Fibroblast of pulmonary artery (primary cell): ENCODE measurements at regions not wholly inside any gene's neighbourhood (a gene's known extent, or its start where the extent isn't known, plus 50 kb on each side); places are given as distances from the start of the nearest gene placed in this dataset.

Experiments used
- DNase-seq: peaks from one replicate; pipeline ENCODE4 v3.0.0-alpha.2; 2010; ENCODE audit warnings: low read depth
- H3K4me3 ChIP-seq: replicated peaks from 2 replicates; pipeline ENCODE4 v1.5.1; 2011; ENCODE audit warnings: low read depth, mild to moderate bottlenecking, control low read depth, low read length, moderate library complexity
- TF ChIP-seq, protein P1 (sequence below): IDR thresholded peaks from 2 replicates; pipeline ENCODE4 v1.5.1; 2011; ENCODE audit warnings: mild to moderate bottlenecking, control low read depth, low read length, inconsistent platforms; ENCODE audit errors: missing control alignments

DNA sequence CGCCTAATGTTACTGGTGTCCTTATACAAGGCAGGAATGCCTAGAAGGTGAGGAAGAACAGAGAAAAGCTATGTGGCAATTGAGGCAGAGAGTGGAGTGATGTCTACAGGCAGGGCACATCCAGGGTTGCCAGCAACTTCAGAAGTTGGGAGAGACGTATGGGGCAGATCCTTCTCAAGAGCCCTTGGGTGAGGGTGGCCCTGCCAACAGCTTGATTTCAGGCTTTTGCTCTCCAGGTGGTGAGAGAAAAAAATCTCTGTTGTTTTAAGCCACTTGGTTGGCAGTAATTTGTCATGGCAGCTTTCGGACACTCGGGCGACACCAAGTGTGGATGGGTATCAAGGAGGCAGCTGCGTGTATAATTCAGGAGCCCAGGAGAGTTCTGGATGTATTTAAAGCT is 217.4 kb upstream of the SMIM21 start:
- TF ChIP-seq, protein P1, sequence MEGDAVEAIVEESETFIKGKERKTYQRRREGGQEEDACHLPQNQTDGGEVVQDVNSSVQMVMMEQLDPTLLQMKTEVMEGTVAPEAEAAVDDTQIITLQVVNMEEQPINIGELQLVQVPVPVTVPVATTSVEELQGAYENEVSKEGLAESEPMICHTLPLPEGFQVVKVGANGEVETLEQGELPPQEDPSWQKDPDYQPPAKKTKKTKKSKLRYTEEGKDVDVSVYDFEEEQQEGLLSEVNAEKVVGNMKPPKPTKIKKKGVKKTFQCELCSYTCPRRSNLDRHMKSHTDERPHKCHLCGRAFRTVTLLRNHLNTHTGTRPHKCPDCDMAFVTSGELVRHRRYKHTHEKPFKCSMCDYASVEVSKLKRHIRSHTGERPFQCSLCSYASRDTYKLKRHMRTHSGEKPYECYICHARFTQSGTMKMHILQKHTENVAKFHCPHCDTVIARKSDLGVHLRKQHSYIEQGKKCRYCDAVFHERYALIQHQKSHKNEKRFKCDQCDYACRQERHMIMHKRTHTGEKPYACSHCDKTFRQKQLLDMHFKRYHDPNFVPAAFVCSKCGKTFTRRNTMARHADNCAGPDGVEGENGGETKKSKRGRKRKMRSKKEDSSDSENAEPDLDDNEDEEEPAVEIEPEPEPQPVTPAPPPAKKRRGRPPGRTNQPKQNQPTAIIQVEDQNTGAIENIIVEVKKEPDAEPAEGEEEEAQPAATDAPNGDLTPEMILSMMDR = no peak
- no peak overlapping the region for H3K4me3 ChIP-seq
- no peak for DNase-seq

DNA sequence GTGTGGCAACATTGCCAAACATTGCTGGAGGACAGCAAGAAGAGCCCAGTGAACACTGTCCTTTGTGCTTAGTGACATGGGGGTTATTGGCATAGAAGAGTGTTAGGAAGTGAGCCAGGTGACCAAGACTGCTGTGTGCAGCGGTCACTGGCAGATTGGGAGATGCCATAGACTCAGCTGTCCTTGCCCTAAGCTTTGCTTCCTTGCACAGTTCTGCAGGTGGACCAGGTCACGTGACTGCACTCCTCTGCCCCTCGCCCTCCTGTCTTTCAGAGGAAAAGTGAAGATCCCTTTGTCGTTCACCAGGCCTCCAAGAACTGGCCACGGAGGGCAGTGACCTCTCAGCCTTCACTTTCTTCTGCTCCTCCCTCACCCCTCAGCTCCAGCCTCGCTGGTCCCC is 215.6 kb upstream of the SMIM21 start:
- DNase-seq = no peak
- TF ChIP-seq, protein P1 = no peak
- H3K4me3 ChIP-seq = no peak overlapping the region

DNA sequence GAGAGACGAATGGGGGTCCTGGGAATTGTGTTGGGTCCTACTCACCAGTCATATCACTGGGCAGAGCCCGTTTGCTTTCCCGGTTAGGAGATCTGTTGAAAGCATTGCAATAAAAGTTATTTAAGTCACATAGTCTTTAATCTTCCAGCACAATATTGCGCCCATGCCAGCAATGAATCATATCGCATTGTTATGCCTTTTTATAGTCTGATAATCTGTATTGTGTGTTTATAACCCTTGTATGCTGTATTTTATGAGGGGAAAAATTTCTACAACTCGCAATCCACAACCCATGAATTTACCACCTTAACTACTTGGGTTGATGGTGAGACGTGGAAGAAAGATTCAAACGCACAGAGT is 211.9 kb upstream of the SMIM21 start:
- DNase-seq = no peak
- H3K4me3 ChIP-seq = no peak overlapping the region
- TF ChIP-seq, protein P1 = no peak

DNA sequence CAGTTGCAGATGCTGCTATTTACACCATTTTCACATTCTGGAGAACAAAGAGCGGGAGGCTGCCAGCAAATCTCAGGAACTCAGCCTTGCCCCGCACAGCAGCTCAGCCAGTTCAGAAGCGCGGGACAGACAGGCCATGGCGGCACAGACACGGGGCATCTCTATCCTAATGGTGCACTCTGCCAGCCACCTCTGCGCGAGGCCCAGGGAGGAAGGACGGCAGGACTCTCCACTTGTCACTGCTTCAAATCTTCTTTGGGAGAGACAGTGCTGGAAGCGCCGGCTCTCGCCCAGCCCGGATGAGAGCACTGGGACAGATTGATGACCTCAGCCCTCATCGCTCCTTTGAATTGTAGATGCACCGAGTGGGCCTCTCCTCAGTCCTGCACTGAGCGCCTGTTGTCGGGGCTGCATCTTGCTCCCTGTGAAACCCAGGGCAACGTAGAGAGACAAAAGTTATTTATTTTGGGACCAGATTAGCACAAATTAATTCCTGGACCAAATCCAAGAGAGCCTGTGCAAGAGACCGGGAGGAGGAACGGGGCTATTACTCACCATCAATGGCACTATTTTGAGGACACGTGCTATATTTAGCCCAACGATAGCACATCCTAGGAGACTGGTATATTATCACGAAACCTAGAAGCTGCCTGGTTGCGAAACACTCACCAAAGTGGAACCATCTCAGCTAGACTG is 211.4 kb upstream of the SMIM21 start:
- TF ChIP-seq, protein P1 = no peak
- peak overlapping the region; percentile 23 for H3K4me3 ChIP-seq
- peak; percentile 64 for DNase-seq

DNA sequence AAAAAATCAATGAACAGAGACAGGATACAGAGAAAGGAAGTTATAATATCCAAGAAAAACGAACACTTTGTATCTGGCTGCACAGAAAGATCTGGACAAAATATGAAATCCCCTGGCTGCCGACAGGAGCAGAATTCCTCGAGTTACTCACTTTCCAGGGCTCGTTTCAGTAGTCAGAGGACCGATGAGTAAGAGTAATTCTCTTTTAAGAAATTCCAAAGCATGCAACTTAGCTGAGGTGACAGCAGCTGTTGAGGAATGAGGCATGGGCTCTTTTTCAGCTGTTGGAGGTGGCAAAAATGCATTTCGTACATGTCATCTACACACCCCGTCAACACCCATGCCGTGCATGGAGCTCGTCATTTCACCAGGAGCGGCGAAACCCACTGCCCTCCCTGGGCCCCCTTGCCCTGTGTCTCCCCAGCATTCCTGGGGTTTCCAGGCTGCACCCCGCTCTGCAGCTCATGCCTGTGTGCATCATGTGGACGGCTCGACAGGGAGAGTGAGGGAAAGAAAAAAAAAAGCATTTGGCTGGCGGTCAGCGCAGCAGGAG is 210.8 kb upstream of the SMIM21 start:
- TF ChIP-seq, protein P1 = peak; percentile 31
- peak overlapping the region; percentile 23 for H3K4me3 ChIP-seq
- DNase-seq = peak; percentile 62

DNA sequence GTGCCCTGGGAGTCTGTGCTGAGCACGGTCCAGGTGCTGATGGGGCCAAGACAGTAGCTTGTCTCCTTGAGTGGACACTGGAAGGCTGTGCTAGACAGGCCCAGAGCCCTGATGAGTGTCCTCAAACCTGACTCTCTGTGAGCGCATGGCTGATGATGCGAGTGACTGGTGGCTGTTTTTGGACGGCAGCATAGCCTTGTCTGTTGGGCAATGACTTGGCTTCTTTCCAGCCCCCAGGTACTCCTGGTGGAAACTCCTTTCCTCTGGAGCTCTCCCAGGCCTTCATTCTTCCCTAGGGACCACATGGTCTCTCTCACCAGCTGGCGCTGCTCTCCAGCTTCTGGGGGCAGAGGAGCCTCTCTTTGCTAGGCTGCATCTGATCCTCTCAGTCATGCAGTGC is 207.6 kb upstream of the SMIM21 start:
- TF ChIP-seq, protein P1 = no peak
- no peak overlapping the region for H3K4me3 ChIP-seq
- no peak for DNase-seq

DNA sequence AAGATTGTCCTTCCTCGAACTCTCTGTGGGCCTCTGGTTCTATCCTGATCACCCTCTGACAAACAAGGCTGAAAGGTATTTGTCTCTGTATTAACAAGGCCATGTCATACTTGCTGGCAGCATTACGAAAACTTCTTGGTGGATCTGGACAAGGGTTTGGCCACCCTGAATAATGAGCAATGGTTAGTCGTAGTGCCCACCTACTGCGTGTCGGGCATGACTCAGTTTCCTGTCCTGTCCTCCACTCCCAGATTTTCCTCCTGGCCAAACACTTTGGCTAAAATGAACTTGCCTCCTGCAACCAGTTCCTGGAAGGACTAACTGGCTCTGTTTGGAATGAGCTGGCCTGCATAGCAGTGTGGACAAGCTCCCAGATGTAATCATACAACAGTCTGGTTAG is 198.5 kb upstream of the SMIM21 start:
- DNase-seq = no peak
- TF ChIP-seq, protein P1 = no peak
- no peak overlapping the region for H3K4me3 ChIP-seq
